ENCODE measurements at regions not wholly inside any gene's neighbourhood (a gene's known extent, or its start where the extent isn't known, plus 50 kb on each side); places are given as distances from the start of the nearest gene placed in this dataset.

DNA sequence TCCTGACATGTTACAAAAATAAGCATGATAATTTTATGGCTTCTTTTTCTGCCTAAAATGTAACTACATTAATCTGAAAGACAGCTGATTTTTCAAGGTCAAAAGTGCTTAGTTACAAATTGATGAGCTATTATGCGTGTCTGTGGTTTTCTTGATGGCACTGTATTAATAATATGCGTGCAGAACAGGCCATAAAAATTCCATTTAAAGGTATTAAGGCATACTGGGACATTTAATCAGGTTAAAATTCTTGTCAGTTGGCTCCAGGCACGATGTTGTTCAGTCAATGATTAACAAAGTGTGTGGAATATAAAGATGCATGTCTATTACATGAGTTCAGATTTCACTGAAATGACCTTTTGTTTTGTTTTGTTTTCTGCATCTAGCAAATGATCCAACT, 420.1 kb upstream of the ZNF804A start:
- no peaks in the 10 kb centered on the region for H3K9me3 ChIP-seq (ENCODE audit: control insufficient read depth, insufficient read depth, low read length)
- H3K27ac ChIP-seq (ENCODE audit: low read depth, low read length): no peak overlapping the region
- DNase-seq (ENCODE audit: low read depth, low spot score): no peak
- H3K4me3 ChIP-seq (ENCODE audit: low read depth, low read length): no peak overlapping the region
- TF ChIP-seq, protein P1, sequence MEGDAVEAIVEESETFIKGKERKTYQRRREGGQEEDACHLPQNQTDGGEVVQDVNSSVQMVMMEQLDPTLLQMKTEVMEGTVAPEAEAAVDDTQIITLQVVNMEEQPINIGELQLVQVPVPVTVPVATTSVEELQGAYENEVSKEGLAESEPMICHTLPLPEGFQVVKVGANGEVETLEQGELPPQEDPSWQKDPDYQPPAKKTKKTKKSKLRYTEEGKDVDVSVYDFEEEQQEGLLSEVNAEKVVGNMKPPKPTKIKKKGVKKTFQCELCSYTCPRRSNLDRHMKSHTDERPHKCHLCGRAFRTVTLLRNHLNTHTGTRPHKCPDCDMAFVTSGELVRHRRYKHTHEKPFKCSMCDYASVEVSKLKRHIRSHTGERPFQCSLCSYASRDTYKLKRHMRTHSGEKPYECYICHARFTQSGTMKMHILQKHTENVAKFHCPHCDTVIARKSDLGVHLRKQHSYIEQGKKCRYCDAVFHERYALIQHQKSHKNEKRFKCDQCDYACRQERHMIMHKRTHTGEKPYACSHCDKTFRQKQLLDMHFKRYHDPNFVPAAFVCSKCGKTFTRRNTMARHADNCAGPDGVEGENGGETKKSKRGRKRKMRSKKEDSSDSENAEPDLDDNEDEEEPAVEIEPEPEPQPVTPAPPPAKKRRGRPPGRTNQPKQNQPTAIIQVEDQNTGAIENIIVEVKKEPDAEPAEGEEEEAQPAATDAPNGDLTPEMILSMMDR (IDR thresholded peaks at IDR 0.05; ENCODE audit: low read depth, low read length): no peak
- ChIA-PET CTCF (no interaction called here), POLR2A (no interaction called here)
- no peaks in the 10 kb centered on the region for H3K27me3 ChIP-seq (ENCODE audit: control insufficient read depth, insufficient read depth, low read length)

DNA sequence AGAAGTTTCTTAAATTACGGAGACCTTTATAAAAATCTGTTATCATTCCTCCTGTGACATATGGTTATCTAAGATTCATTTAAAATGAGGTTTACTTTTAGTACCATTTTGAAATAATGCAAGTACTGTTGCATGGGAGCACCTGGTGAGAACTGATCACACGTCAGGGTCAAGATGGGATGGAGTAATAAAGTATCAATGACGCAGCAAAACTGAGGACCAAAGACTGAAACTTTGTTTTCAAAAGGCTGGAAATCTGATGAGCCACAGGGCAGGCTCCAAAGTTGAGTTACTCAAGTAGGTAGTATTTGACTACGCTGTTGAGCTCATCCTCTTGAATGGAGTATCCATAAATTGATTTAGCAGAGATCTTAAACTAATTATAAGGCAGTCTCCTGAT, 411.9 kb upstream of the ZNF804A start:
- peaks cover 6% of the 10 kb centered on the region for H3K9me3 ChIP-seq (ENCODE audit: control insufficient read depth, insufficient read depth, low read length)
- H3K27me3 ChIP-seq (ENCODE audit: control insufficient read depth, insufficient read depth, low read length): no peaks in the 10 kb centered on the region
- DNase-seq (ENCODE audit: low read depth, low spot score): no peak
- H3K4me3 ChIP-seq (ENCODE audit: low read depth, low read length): no peak overlapping the region
- TF ChIP-seq, protein P1 (IDR thresholded peaks at IDR 0.05; ENCODE audit: low read depth, low read length): no peak
- POLR2A ChIA-PET: no interaction called here
- no peak overlapping the region for H3K27ac ChIP-seq (ENCODE audit: low read depth, low read length)
- CTCF ChIA-PET: no interaction called here

DNA sequence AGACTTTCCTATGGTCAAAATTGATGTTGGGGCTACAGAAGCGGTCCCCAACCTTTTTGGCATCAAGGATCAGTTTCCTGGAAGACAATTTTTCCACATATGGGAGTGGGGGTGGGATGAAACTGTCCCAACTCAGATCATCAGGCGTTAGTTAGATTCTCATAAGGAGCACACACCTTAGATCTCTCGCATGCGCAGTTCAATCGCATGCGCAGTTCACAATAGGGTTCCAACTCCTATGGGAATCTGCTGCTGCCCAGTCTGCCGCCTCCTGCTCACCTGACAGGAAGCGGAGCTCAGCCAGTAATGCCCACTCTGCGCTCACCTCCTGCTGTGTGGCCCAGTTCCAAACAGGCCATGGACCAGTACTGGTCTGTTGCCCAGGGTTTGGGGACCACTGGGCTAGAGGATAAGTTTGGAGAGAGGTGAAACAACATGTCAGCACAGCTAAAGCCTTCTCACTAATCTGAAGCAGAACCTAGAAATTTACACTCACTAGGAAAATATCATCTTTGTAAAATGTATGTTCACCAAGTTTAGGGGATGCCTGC, 410.8 kb upstream of the ZNF804A start:
- Histone ChIP-seq H3K9me3 (ENCODE audit: control insufficient read depth, insufficient read depth, low read length) (peaks cover 6% of the 10 kb centered on the region), H3K27me3 (ENCODE audit: control insufficient read depth, insufficient read depth, low read length) (no peaks in the 10 kb centered on the region), H3K27ac (ENCODE audit: low read depth, low read length) (no peak overlapping the region), H3K4me3 (ENCODE audit: low read depth, low read length) (no peak overlapping the region)
- ChIA-PET CTCF (no interaction called here), POLR2A (no interaction called here)
- no peak for DNase-seq (ENCODE audit: low read depth, low spot score)
- TF ChIP-seq, protein P1 (IDR thresholded peaks at IDR 0.05; ENCODE audit: low read depth, low read length): no peak

DNA sequence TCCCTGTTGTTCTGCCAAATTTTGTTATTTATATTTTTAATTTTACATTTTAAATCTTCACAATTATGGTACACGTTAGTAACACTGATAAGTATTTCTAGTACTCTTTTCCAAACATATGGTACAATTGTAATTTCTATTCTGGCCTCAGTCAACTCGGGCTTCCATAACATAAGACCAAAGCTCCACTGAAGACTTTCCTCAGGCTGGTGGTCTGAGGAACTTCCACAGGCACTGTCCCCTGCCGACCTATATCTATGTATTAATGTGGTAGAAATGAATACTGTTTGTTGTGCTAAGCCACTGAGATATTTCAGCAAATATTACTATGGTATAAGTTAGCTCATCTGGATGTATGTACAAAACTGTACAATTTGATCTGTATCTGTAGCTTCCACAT, 407.6 kb upstream of the ZNF804A start:
- no peak for DNase-seq (ENCODE audit: low read depth, low spot score)
- no peak overlapping the region for H3K4me3 ChIP-seq (ENCODE audit: low read depth, low read length)
- CTCF ChIA-PET: no interaction called here
- H3K27me3 ChIP-seq (ENCODE audit: control insufficient read depth, insufficient read depth, low read length): no peaks in the 10 kb centered on the region
- H3K9me3 ChIP-seq (ENCODE audit: control insufficient read depth, insufficient read depth, low read length): peaks cover 6% of the 10 kb centered on the region
- H3K27ac ChIP-seq (ENCODE audit: low read depth, low read length): no peak overlapping the region
- POLR2A ChIA-PET: no interaction called here
- TF ChIP-seq, protein P1 (IDR thresholded peaks at IDR 0.05; ENCODE audit: low read depth, low read length): no peak

DNA sequence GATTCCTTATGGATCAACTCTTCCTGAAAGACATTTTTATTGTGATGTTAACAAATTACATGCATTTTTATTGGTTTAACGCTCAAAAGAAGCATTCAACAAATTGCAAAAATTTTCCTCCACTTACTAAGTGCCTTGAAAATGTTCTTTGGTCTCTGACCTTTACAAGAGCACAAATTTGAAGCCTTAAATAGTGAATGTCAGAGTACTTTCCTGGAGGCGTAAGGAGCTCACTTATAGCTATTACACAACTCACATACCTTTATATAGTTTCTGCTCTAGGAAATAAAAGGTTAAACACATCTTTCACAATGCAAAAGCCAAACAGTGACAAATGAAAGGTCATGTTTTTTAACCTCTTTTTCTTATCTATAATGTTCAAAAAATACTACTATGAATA, 405.7 kb upstream of the ZNF804A start:
- CTCF ChIA-PET: no interaction called here
- no peaks in the 10 kb centered on the region for H3K27me3 ChIP-seq (ENCODE audit: control insufficient read depth, insufficient read depth, low read length)
- H3K9me3 ChIP-seq (ENCODE audit: control insufficient read depth, insufficient read depth, low read length): peaks cover 6% of the 10 kb centered on the region
- DNase-seq (ENCODE audit: low read depth, low spot score): no peak
- H3K4me3 ChIP-seq (ENCODE audit: low read depth, low read length): no peak overlapping the region
- H3K27ac ChIP-seq (ENCODE audit: low read depth, low read length): no peak overlapping the region
- POLR2A ChIA-PET: no interaction called here
- TF ChIP-seq, protein P1 (IDR thresholded peaks at IDR 0.05; ENCODE audit: low read depth, low read length): no peak
